ENCODE measurements at regions not wholly inside any gene's neighbourhood (a gene's known extent, or its start where the extent isn't known, plus 50 kb on each side); places are given as distances from the start of the nearest gene placed in this dataset.

GRCh38 chr3:144548346-144548745 lies 576.7 kb downstream of the DIPK2A start:
- no peak for FAIRE-seq
- DNase-seq (ENCODE audit: low read depth, low spot score) = no peak
- no peaks in the 10 kb centered on the region for H3K27me3 ChIP-seq (ENCODE audit: control insufficient read depth, extremely low read depth, insufficient read depth, low read length)
- dilution Hi-C loops (cut with MboI; ENCODE audit: extremely low pct_ligation_motif_present, low sequenced_read_pairs) = no loop called here
- no peaks in the 10 kb centered on the region for H3K79me2 ChIP-seq (ENCODE audit: control insufficient read depth, insufficient read depth, low read length)
- TF ChIP-seq, protein P1, sequence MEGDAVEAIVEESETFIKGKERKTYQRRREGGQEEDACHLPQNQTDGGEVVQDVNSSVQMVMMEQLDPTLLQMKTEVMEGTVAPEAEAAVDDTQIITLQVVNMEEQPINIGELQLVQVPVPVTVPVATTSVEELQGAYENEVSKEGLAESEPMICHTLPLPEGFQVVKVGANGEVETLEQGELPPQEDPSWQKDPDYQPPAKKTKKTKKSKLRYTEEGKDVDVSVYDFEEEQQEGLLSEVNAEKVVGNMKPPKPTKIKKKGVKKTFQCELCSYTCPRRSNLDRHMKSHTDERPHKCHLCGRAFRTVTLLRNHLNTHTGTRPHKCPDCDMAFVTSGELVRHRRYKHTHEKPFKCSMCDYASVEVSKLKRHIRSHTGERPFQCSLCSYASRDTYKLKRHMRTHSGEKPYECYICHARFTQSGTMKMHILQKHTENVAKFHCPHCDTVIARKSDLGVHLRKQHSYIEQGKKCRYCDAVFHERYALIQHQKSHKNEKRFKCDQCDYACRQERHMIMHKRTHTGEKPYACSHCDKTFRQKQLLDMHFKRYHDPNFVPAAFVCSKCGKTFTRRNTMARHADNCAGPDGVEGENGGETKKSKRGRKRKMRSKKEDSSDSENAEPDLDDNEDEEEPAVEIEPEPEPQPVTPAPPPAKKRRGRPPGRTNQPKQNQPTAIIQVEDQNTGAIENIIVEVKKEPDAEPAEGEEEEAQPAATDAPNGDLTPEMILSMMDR (optimal IDR thresholded peaks at IDR 0.05 in 1 of 3, IDR thresholded peaks at IDR 0.05 in 1 of 3, conservative IDR thresholded peaks at IDR 0.05 in 1 of 3; ENCODE audit: extremely low read depth in 1 of 3, insufficient read depth in 2 of 3, low read length in 3 of 3) = no peak
- TF ChIP-seq EZH2 (IDR thresholded peaks at IDR 0.05; ENCODE audit: low read length) = no peak
- no peaks in the 10 kb centered on the region for H4K20me1 ChIP-seq (ENCODE audit: control insufficient read depth, extremely low read depth, insufficient read depth, low read length)
- no peaks in the 10 kb centered on the region for H3K36me3 ChIP-seq (ENCODE audit: control insufficient read depth in 2 of 2, extremely low read depth in 1 of 2, insufficient read depth in 2 of 2, low read length in 2 of 2)
- H3K4me1 ChIP-seq (ENCODE audit: control insufficient read depth, extremely low read depth, insufficient read depth, low read length) = no peaks in the 10 kb centered on the region
- no peak overlapping the region for H2AFZ ChIP-seq (ENCODE audit: control insufficient read depth, low read length)
- no peaks in the 10 kb centered on the region for H3K9me1 ChIP-seq (ENCODE audit: control insufficient read depth, extremely low read depth, insufficient read depth, low read length)
- no peak overlapping the region for H3K9ac ChIP-seq (ENCODE audit: control insufficient read depth, extremely low read depth, insufficient read depth, low read length)
- no peak overlapping the region for H3K27ac ChIP-seq (ENCODE audit: control insufficient read depth, insufficient read depth, low read length)
- H3K9me3 ChIP-seq (ENCODE audit: control insufficient read depth, low read depth, low read length) = no peaks in the 10 kb centered on the region
- H3K4me2 ChIP-seq (ENCODE audit: control insufficient read depth, extremely low read depth, insufficient read depth, low read depth, low read length) = no peak overlapping the region
- H3K4me3 ChIP-seq (ENCODE audit: control insufficient read depth in 2 of 3, extremely low read depth in 1 of 3, insufficient read depth in 2 of 3, low read depth in 1 of 3, low read length in 3 of 3) = no peak overlapping the region

DNA sequence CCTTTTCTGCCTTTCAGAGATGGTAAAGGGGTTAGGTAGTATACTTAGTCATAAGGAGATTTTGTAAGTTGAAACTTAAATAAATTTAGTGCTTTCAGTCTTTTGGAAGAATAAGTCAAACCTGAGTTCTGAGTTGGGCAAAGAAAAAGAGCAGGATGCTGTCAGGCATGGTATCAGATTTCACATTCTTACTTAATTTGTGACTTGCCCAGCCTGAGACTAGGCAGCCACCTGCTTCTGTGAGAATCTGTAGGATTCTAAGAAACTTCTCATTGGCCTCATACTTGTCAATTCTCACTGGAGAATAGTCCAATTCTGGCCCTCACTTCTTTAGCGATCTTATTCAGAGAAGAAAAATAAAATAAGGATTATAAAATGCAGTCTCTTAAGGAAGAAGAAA lies 577.5 kb downstream of the DIPK2A start:
- no peaks in the 10 kb centered on the region for H3K36me3 ChIP-seq (ENCODE audit: control insufficient read depth in 2 of 2, extremely low read depth in 1 of 2, insufficient read depth in 2 of 2, low read length in 2 of 2)
- no peaks in the 10 kb centered on the region for H3K79me2 ChIP-seq (ENCODE audit: control insufficient read depth, insufficient read depth, low read length)
- no peaks in the 10 kb centered on the region for H3K9me3 ChIP-seq (ENCODE audit: control insufficient read depth, low read depth, low read length)
- H2AFZ ChIP-seq (ENCODE audit: control insufficient read depth, low read length) = no peak overlapping the region
- H3K4me3 ChIP-seq (ENCODE audit: control insufficient read depth in 2 of 3, extremely low read depth in 1 of 3, insufficient read depth in 2 of 3, low read depth in 1 of 3, low read length in 3 of 3) = no peak overlapping the region
- no peaks in the 10 kb centered on the region for H3K4me1 ChIP-seq (ENCODE audit: control insufficient read depth, extremely low read depth, insufficient read depth, low read length)
- no peaks in the 10 kb centered on the region for H3K27me3 ChIP-seq (ENCODE audit: control insufficient read depth, extremely low read depth, insufficient read depth, low read length)
- H3K9me1 ChIP-seq (ENCODE audit: control insufficient read depth, extremely low read depth, insufficient read depth, low read length) = no peaks in the 10 kb centered on the region
- dilution Hi-C loops (cut with MboI; ENCODE audit: extremely low pct_ligation_motif_present, low sequenced_read_pairs) = no loop called here
- no peaks in the 10 kb centered on the region for H4K20me1 ChIP-seq (ENCODE audit: control insufficient read depth, extremely low read depth, insufficient read depth, low read length)
- H3K4me2 ChIP-seq (ENCODE audit: control insufficient read depth, extremely low read depth, insufficient read depth, low read depth, low read length) = no peak overlapping the region
- no peak overlapping the region for H3K27ac ChIP-seq (ENCODE audit: control insufficient read depth, insufficient read depth, low read length)
- FAIRE-seq = no peak
- DNase-seq (ENCODE audit: low read depth, low spot score) = no peak
- no peak for TF ChIP-seq EZH2 (IDR thresholded peaks at IDR 0.05; ENCODE audit: low read length)
- TF ChIP-seq, protein P1 (optimal IDR thresholded peaks at IDR 0.05 in 1 of 3, IDR thresholded peaks at IDR 0.05 in 1 of 3, conservative IDR thresholded peaks at IDR 0.05 in 1 of 3; ENCODE audit: extremely low read depth in 1 of 3, insufficient read depth in 2 of 3, low read length in 3 of 3) = no peak
- no peak overlapping the region for H3K9ac ChIP-seq (ENCODE audit: control insufficient read depth, extremely low read depth, insufficient read depth, low read length)
